GM23248 (cell line): ENCODE measurements at regions not wholly inside any gene's neighbourhood (a gene's known extent, or its start where the extent isn't known, plus 50 kb on each side); places are given as distances from the start of the nearest gene placed in this dataset.

Experiments
- DNase-seq: peaks from one replicate; pipeline ENCODE4 v3.0.0-alpha.2; 2015
- H2AFZ ChIP-seq: fragments of 200-600 bp; sonication (generic); 2 replicates; pipeline ENCODE4 v1.6.1; 2016; ENCODE audit warnings: antibody characterized with exemption
- H3F3A ChIP-seq: fragments of 200-600 bp; sonication (generic); 2 replicates; pipeline ENCODE4 v1.6.1; 2016; ENCODE audit warnings: mild to moderate bottlenecking, antibody characterized with exemption, mixed run types; ENCODE audit not compliant: insufficient read depth
- H3K27ac ChIP-seq: fragments of 200-600 bp; sonication (generic); 2 replicates; pipeline ENCODE4 v1.5.1; 2016; ENCODE audit warnings: mild to moderate bottlenecking
- H3K27me3 ChIP-seq: fragments of 200-600 bp; sonication (generic); replicated peaks from 2 replicates; pipeline ENCODE4 v1.6.1; 2016; ENCODE audit warnings: mild to moderate bottlenecking; ENCODE audit not compliant: insufficient read depth
- H3K36me3 ChIP-seq: fragments of 200-600 bp; sonication (generic); 2 replicates; pipeline ENCODE4 v1.6.1; 2016; ENCODE audit warnings: low read depth, mild to moderate bottlenecking
- H3K4me1 ChIP-seq: fragments of 200-600 bp; sonication (generic); 2 replicates; pipeline ENCODE4 v1.6.1; 2016; ENCODE audit warnings: mild to moderate bottlenecking; ENCODE audit not compliant: insufficient read depth
- H3K4me2 ChIP-seq: fragments of 200-600 bp; sonication (generic); one replicate; pipeline ENCODE4 v1.6.1; 2016; ENCODE audit warnings: mild to moderate bottlenecking; ENCODE audit not compliant: unreplicated experiment
- H3K4me3 ChIP-seq: fragments of 200-600 bp; sonication (generic); 2 replicates; pipeline ENCODE4 v1.5.1; 2016; ENCODE audit warnings: mild to moderate bottlenecking
- H3K79me2 ChIP-seq: fragments of 200-600 bp; sonication (generic); 2 replicates; pipeline ENCODE4 v1.6.1; 2016; ENCODE audit warnings: mild to moderate bottlenecking; ENCODE audit not compliant: insufficient read depth
- H3K9ac ChIP-seq: fragments of 200-600 bp; sonication (generic); 2 replicates; pipeline ENCODE4 v1.6.1; 2016; ENCODE audit warnings: mild to moderate bottlenecking
- H3K9me2 ChIP-seq: fragments of 200-600 bp; sonication (generic); 2 replicates; pipeline ENCODE4 v1.6.1; 2016; ENCODE audit warnings: mixed run types, mild to moderate bottlenecking, moderate library complexity; ENCODE audit not compliant: insufficient read depth
- H3K9me3 ChIP-seq: fragments of 200-600 bp; sonication (generic); one replicate; pipeline ENCODE4 v1.6.1; 2017; ENCODE audit warnings: low read depth
- H4K20me1 ChIP-seq: fragments of 200-600 bp; sonication (generic); 2 replicates; pipeline ENCODE4 v1.6.0; 2016; ENCODE audit not compliant: insufficient read depth
- EZH2 ChIP-seq: fragments of 200-600 bp; sonication (generic); IDR thresholded peaks from 2 replicates; pipeline ENCODE4 v1.6.1; 2018; ENCODE audit warnings: antibody characterized with exemption, mild to moderate bottlenecking; ENCODE audit not compliant: insufficient read depth, poor library complexity, severe bottlenecking
- EZH2phosphoT487 ChIP-seq: fragments of 200-600 bp; sonication (generic); IDR thresholded peaks from 2 replicates; pipeline ENCODE4 v1.6.1; 2018; ENCODE audit warnings: antibody characterized with exemption, moderate library complexity, mild to moderate bottlenecking, low read depth; ENCODE audit not compliant: insufficient read depth
- WGBS, 2 experiments: methylation state at CpG; one replicate each; pipeline ENCODE4 v1.1.6; 2015 to 2017; ENCODE audit warnings: low lambda C conversion rate in 2 of 2, low coverage in 1 of 2; ENCODE audit errors: missing lambda C conversion rate in 2 of 2; 5-methylcytosine and 5-hydroxymethylcytosine counted together
- in situ Hi-C: fragments of 300-500 bp; cut with MboI; formaldehyde crosslinking; loops from 2 replicates; pipeline ENCODE4 v1.15.0; 2020

DNA sequence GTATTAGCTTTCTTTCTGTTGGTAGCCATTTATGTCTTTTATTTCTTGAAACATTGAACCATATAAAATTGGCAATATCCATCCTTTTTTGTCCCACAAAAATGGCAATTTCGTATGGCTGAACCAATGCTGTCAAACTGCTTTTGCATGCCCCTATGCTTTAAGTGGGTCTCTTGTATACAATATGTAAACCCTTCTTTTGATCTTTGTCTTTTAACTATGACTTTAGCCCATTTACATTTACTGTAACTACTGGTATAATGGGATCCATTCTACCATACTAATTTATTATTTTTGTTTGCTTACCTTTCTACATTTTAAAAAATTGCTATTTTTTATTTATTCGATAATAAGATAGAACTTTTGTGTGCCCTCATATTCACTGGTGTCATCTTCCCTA, 93.4 kb downstream of the TENT4A start:
- 42 to 47% methylated on average over 2 of the region's 2 CpGs for WGBS, 2 experiments
- no peak overlapping the region for H3K9ac ChIP-seq

DNA sequence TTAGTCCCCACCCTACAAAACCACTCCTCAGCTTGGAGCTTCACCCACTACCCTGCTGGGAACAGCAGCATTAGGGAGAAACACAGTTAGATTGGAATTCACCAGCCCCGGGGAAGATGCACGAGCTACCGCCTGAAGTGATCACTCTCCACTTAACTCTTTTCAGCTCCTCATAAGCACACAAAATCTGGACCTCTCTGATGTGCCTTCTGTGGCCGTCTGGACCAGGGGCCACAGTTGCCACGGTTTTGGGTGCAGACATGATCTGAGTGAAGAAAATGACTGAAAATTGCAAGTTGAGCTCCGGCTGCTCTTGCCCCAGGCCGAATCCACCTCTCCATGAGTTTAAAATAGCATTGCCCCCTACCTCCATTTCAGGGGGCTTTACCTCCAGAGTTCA, 95.2 kb downstream of the TENT4A start:
- WGBS, 2 experiments: 58 to 59% methylated on average over 7 of the region's 7 CpGs

More for the DNA sequence above, 93.4 kb downstream of the TENT4A start:
- no peaks in the 10 kb centered on the region for H3K9me2 ChIP-seq
- no peak overlapping the region for H3K4me2 ChIP-seq
- no peak overlapping the region for H2AFZ ChIP-seq
- in situ Hi-C loops: no loop called here
- no peaks in the 10 kb centered on the region for H4K20me1 ChIP-seq
- H3F3A ChIP-seq: peaks cover 12% of the 10 kb centered on the region
- H3K36me3 ChIP-seq: no peaks in the 10 kb centered on the region
- no peaks in the 10 kb centered on the region for H3K9me3 ChIP-seq
- H3K4me3 ChIP-seq: no peak overlapping the region
- peaks cover 13% of the 10 kb centered on the region for H3K4me1 ChIP-seq
- no peaks in the 10 kb centered on the region for H3K79me2 ChIP-seq
- no peaks in the 10 kb centered on the region for H3K27me3 ChIP-seq
- DNase-seq: no peak
- H3K27ac ChIP-seq: no peak overlapping the region
- TF ChIP-seq EZH2 (no peak), EZH2phosphoT487 (no peak)

DNA sequence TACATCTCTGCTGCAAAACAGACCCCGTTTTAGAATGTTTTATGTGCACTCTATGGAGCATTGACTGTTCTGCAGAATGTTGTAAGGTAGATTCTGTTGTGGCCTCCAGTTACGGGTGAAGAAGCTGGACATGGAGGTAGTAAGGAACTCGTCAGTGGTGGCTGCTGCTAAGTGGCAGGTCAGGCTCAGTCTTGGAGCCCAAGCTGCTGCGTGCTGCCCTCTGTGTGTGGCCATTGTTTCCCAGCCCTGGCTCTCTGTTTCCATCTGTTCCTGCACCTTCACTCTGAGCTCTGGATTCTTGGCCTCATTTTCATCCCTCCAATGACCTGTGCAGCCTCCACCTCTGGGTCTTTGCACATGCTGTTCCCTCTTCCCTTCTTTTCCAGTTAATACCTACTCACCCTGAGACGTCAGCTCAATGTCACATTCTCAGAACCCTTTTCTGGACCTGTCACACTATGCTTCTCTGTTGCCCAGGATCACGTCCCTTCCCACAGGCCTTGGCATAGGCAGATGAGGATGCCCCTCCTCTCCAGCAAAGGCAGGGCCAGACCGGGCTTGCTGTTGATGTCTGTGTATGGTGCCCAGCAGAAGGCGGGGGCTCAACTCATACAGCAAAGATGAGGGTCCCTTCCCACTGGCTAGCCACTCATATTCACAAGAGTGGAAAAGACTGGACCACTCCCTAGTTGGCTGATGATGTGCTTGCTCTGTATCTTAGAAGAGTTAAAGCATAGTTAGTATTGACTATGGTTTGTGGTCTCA, 97.6 kb downstream of the TENT4A start:
- WGBS, 2 experiments: 41 to 51% methylated on average over 8 of the region's 8 CpGs
- H3K9me3 ChIP-seq: no peaks in the 10 kb centered on the region
- no peak for DNase-seq
- no peak for TF ChIP-seq EZH2
- TF ChIP-seq EZH2phosphoT487: no peak
- H3K9me2 ChIP-seq: no peaks in the 10 kb centered on the region
- H3K4me3 ChIP-seq: no peak overlapping the region
- H3K4me1 ChIP-seq: no peaks in the 10 kb centered on the region
- H3K79me2 ChIP-seq: no peaks in the 10 kb centered on the region
- no peak overlapping the region for H3K27ac ChIP-seq
- H3F3A ChIP-seq: no peaks in the 10 kb centered on the region
- no peaks in the 10 kb centered on the region for H3K36me3 ChIP-seq
- H3K27me3 ChIP-seq: no peaks in the 10 kb centered on the region
- no peaks in the 10 kb centered on the region for H4K20me1 ChIP-seq
- no peak overlapping the region for H3K4me2 ChIP-seq
- H2AFZ ChIP-seq: no peak overlapping the region
- H3K9ac ChIP-seq: no peak overlapping the region
- in situ Hi-C loops: no loop called here

More for the DNA sequence above, 95.2 kb downstream of the TENT4A start:
- H3K4me2 ChIP-seq: no peak overlapping the region
- no peak overlapping the region for H3K9ac ChIP-seq
- no peaks in the 10 kb centered on the region for H3K36me3 ChIP-seq
- no peaks in the 10 kb centered on the region for H3K9me3 ChIP-seq
- H3K79me2 ChIP-seq: no peaks in the 10 kb centered on the region
- no peak overlapping the region for H3K4me3 ChIP-seq
- peaks cover 12% of the 10 kb centered on the region for H3F3A ChIP-seq
- in situ Hi-C loops: no loop called here
- no peaks in the 10 kb centered on the region for H3K27me3 ChIP-seq
- H3K4me1 ChIP-seq: peaks cover 13% of the 10 kb centered on the region
- no peak overlapping the region for H3K27ac ChIP-seq
- no peak overlapping the region for H2AFZ ChIP-seq
- no peaks in the 10 kb centered on the region for H4K20me1 ChIP-seq
- DNase-seq: no peak
- TF ChIP-seq EZH2 (no peak), EZH2phosphoT487 (no peak)
- H3K9me2 ChIP-seq: no peaks in the 10 kb centered on the region

DNA sequence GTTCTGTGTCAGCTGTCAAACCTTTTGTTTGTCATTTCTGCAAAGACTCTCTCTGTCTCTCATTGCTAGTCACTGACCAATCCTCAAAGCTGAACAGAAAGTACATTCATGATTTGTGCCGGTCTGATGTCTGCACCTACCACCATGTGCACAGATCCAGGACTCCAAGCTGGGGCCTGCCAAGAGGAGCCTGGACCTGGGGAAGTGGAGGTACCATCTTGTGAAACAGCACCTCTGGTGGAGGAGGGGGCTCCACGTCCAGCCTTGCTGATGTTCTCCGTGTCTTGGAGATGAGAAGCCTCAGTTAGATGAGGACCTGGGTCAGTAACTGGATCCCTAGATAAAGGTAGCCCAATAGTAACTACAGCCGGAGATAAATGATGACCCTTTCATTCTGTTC, 98.9 kb downstream of the TENT4A start:
- Histone ChIP-seq H4K20me1 (no peaks in the 10 kb centered on the region), H3K9ac (no peak overlapping the region), H2AFZ (no peak overlapping the region), H3F3A (no peaks in the 10 kb centered on the region), H3K36me3 (no peaks in the 10 kb centered on the region), H3K79me2 (no peaks in the 10 kb centered on the region), H3K9me3 (no peaks in the 10 kb centered on the region), H3K27me3 (no peaks in the 10 kb centered on the region), H3K27ac (no peak overlapping the region), H3K9me2 (no peaks in the 10 kb centered on the region), H3K4me1 (no peaks in the 10 kb centered on the region), H3K4me2 (no peak overlapping the region), H3K4me3 (no peak overlapping the region)
- in situ Hi-C loops: no loop called here
- 45 to 51% methylated on average over 4 of the region's 4 CpGs for WGBS, 2 experiments
- DNase-seq: no peak
- no peak for TF ChIP-seq EZH2phosphoT487
- no peak for TF ChIP-seq EZH2
